ENCODE measurements at regions not wholly inside any gene's neighbourhood (a gene's known extent, or its start where the extent isn't known, plus 50 kb on each side); places are given as distances from the start of the nearest gene placed in this dataset.

GRCh38 chr20:51193066-51193772 lies 170.3 kb upstream of the KCNG1 start:
- H3K27me3 ChIP-seq (ENCODE audit: control insufficient read depth, insufficient read depth, low read length) = no peaks in the 10 kb centered on the region
- no peak for DNase-seq
- intact Hi-C loops (cut with DNase I) = no loop called here
- no peaks in the 10 kb centered on the region for H3K36me3 ChIP-seq (ENCODE audit: control insufficient read depth in 2 of 3, insufficient read depth in 3 of 3, low read length in 3 of 3)
- no peaks in the 10 kb centered on the region for H3K9me3 ChIP-seq (ENCODE audit: control insufficient read depth in 2 of 3, insufficient read depth in 1 of 3, low read length in 3 of 3)
- H3K4me3 ChIP-seq (ENCODE audit: low read length in 3 of 3) = no peak overlapping the region
- H3K4me1 ChIP-seq (ENCODE audit: control insufficient read depth in 2 of 3, insufficient read depth in 2 of 3, low read depth in 1 of 3, low read length in 3 of 3) = no peaks in the 10 kb centered on the region
- TF ChIP-seq CTCF (IDR thresholded peaks at IDR 0.05; ENCODE audit: borderline replicate concordance, extremely low read depth, insufficient read depth) = no peak
- no peak overlapping the region for H3K9ac ChIP-seq (ENCODE audit: low read length in 3 of 3)
- no peak for FAIRE-seq
- H3K27ac ChIP-seq (ENCODE audit: low read depth in 2 of 2, low read length in 2 of 2) = no peak overlapping the region

GRCh38 chr20:51190783-51191180 lies 167.9 kb upstream of the KCNG1 start:
- no peaks in the 10 kb centered on the region for H3K36me3 ChIP-seq (ENCODE audit: control insufficient read depth in 2 of 3, insufficient read depth in 3 of 3, low read length in 3 of 3)
- no peaks in the 10 kb centered on the region for H3K4me1 ChIP-seq (ENCODE audit: control insufficient read depth in 2 of 3, insufficient read depth in 2 of 3, low read depth in 1 of 3, low read length in 3 of 3)
- no peak overlapping the region for H3K9ac ChIP-seq (ENCODE audit: low read length in 3 of 3)
- intact Hi-C loops (cut with DNase I) = no loop called here
- H3K4me3 ChIP-seq (ENCODE audit: low read length in 3 of 3) = no peak overlapping the region
- TF ChIP-seq CTCF (IDR thresholded peaks at IDR 0.05; ENCODE audit: borderline replicate concordance, extremely low read depth, insufficient read depth) = no peak
- H3K9me3 ChIP-seq (ENCODE audit: control insufficient read depth in 2 of 3, insufficient read depth in 1 of 3, low read length in 3 of 3) = no peaks in the 10 kb centered on the region
- no peaks in the 10 kb centered on the region for H3K27me3 ChIP-seq (ENCODE audit: control insufficient read depth, insufficient read depth, low read length)
- FAIRE-seq = no peak
- H3K27ac ChIP-seq (ENCODE audit: low read depth in 2 of 2, low read length in 2 of 2) = no peak overlapping the region
- peak in 4 of 5 donors; percentile 74 to 89 (median 76) for DNase-seq

- Histone ChIP-seq H3K27me3 (ENCODE audit: control insufficient read depth, insufficient read depth, low read length) (no peaks in the 10 kb centered on the region), H3K36me3 (ENCODE audit: control insufficient read depth in 2 of 3, insufficient read depth in 3 of 3, low read length in 3 of 3) (no peaks in the 10 kb centered on the region), H3K9me3 (ENCODE audit: control insufficient read depth in 2 of 3, insufficient read depth in 1 of 3, low read length in 3 of 3) (no peaks in the 10 kb centered on the region), H3K4me1 (ENCODE audit: control insufficient read depth in 2 of 3, insufficient read depth in 2 of 3, low read depth in 1 of 3, low read length in 3 of 3) (no peaks in the 10 kb centered on the region), H3K27ac (ENCODE audit: low read depth in 2 of 2, low read length in 2 of 2) (no peak overlapping the region), H3K4me3 (ENCODE audit: low read length in 3 of 3) (no peak overlapping the region), H3K9ac (ENCODE audit: low read length in 3 of 3) (no peak overlapping the region)
- intact Hi-C loops (cut with DNase I) = no loop called here
- DNase-seq = no peak
- FAIRE-seq = no peak
- no peak for TF ChIP-seq CTCF (IDR thresholded peaks at IDR 0.05; ENCODE audit: borderline replicate concordance, extremely low read depth, insufficient read depth)
These were observed 167.2 kb upstream of the KCNG1 start for GRCh38 chr20:51189814-51190782.
